NCI-H345 treated with DMSO at 0.1 percent for 48 hours (cell line): ENCODE measurements at regions not wholly inside any gene's neighbourhood (a gene's known extent, or its start where the extent isn't known, plus 50 kb on each side); places are given as distances from the start of the nearest gene placed in this dataset.

Experiments used
- DNase-seq: peaks from one replicate; lab custom pipeline; 2025; ENCODE audit not compliant: unreplicated experiment; lab: John Stamatoyannopoulos, UW

GRCh38 chr1:104921525-104921924, 1171.8 kb downstream of the AMY1C start:
- DNase-seq, result no peak

DNA sequence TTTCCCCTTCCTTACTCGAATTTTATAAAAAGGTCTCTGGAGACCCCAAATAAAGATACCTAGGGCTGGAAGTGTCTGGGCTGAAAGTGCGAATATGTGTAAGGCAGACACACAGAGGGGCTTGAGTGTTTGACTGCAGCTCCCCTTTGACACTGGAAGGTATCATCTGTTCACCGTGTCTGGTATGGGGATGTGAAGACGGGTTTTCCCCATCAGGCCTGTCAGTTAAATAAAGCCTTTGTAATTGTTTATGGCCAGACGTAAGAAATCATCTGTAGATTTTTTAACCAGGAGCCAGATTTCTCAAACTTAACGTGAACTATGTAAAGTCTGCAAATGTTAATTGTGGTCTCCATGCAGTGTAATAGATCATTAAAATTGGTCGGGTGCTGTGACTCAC, 1173.4 kb downstream of the AMY1C start:
- DNase-seq, result no peak

- no peak for DNase-seq
These were observed 1179.6 kb downstream of the AMY1C start for GRCh38 chr1:104929280-104929679.

- no peak for DNase-seq
These were observed 1182.6 kb downstream of the AMY1C start for GRCh38 chr1:104932030-104932915.

DNA sequence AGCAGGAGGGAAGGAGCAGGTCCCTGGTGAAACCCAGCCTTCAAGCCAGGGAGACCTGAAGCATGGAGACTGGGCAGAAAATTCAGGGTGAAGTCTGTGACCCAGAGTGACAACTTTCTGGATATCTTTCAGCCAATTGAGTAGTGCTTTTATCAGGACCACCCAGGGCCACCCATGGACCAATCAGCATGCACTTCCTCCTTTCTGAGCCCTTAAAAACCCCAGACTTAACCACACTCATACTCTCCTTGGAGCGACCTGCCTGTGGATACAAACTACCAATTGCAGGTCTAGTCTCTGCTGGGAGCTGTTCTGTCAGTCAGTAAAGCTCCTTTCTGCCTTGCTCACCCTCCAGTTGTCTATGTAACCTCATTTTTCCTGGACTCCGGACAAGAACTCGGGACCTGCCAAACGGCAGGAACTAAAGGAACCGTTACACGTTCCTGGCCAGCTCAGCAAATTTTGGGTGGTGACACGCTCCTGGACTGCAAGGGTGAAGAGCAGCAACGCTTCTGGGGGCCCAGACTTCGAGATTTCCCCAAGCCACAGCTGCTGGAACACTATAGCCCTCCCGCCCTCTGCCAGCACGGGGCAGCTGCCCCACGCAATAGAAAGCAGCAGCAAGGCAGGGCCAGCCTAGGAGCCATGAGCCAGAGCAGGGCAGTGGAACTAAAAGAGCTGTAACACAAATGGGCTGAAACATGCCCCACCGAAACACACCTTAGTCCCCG, 1183.4 kb downstream of the AMY1C start:
- DNase-seq, result no peak

- no peak for DNase-seq
These were observed 1184.1 kb downstream of the AMY1C start for GRCh38 chr1:104933846-104934245.

- no peak for DNase-seq
These were observed 1195.7 kb downstream of the AMY1C start for GRCh38 chr1:104945406-104945805.

GRCh38 chr1:104946558-104947210, 1197.0 kb downstream of the AMY1C start:
- no peak for DNase-seq

GRCh38 chr1:104953555-104953954, 1203.9 kb downstream of the AMY1C start:
- DNase-seq, result no peak

DNA sequence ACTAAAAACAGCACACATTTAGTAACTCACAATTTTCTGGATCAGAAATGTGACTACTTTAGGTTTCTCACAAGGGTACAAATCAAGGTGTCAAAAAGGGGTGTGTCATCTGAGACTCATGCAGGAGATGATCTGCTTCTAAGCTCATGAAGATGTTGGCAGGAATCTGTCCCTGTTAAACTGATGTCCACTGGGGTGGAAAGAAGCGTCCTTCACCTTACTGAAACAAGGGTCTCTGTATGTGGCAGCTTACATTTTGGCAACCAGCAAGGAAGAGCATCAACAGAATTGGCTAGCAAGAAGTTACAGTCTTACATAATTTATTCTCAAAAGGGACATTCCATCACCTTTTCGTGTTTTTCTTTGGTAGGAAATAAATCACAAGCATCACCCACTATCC, 1223.8 kb downstream of the AMY1C start:
- no peak for DNase-seq

DNA sequence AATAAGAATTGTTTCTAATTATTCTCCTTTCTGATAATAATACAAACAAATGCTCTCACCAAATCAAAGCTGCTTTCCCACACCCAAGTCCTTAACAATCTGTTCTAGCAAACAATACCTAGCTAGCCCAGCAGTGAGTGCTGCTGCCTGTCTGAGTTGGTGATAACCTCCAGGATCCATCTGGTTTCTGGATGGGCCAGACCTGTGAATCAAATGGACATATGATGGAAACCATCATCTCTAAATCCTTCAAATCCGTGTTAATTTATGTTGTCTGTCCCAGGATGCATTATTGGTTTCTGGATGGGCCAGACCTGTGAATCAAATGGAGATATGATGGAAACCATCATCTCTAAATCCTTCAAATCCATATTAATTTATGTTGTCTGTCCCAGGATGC, 1230.0 kb downstream of the AMY1C start:
- DNase-seq, result no peak

DNA sequence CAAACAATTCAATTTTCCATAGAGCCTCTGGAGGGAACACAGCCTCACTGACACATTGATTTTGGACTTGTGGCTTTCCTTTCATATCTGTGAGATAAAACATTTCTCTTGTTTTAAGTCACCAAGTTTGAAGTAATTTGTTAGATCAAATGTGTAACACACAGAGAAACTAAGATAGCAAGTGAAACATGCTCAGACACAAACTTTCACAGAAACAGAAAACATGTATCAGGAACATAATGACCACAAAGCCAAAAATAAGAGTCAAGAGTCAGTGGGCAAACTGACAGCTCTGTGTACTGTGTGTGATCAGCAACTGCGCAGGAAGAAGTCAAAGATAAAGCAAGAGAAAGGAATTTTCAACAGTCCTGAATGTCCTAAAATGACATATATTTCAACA, 1237.5 kb downstream of the AMY1C start:
- DNase-seq, result no peak

GRCh38 chr1:104989012-104989411, 1239.3 kb downstream of the AMY1C start:
- DNase-seq, result no peak

DNA sequence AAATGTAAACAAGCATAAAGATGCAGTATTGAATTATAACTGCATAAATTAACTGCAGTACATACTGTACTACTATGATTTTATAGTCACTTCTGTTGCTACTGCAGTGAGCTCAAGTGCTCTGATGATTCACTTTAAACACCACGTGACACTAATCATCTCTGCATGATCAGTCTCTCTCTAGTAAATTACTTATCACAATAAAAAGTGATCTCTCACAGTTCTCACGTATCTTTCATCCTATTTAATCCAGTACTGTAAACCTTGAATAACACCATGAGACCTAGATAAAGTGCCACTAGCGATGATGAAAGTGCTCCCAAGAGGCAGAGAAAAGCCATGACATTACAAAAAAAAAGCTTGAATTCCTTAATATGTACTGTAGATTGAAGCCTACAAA, 1242.0 kb downstream of the AMY1C start:
- DNase-seq, result peak; percentile 80

DNA sequence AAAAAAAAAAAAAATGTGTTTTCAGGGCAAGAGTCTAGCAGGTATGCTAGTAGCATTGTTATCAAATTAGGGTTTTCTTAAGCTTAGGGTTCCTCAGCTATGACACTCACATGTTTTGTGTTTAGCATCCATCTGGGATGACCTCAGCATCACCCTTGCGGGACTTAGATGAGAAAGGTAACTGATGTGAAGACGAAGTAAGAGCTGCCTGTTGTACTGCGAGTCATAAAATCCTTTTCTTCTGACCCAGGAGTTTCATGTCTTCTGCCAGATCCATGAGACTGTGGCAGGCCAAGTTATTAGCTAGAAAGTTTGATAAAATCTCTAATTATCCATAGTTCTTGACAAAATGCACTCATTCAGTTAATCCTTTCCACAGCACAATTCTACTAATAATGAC, 1251.1 kb downstream of the AMY1C start:
- no peak for DNase-seq

- no peak for DNase-seq
These were observed 1254.8 kb downstream of the AMY1C start for GRCh38 chr1:105004515-105004914.

GRCh38 chr1:105005594-105006195, 1256.0 kb downstream of the AMY1C start:
- DNase-seq, result no peak

GRCh38 chr1:105017587-105017986, 1267.9 kb downstream of the AMY1C start:
- DNase-seq, result no peak

GRCh38 chr1:105023719-105024118, 1274.0 kb downstream of the AMY1C start:
- DNase-seq, result no peak

DNA sequence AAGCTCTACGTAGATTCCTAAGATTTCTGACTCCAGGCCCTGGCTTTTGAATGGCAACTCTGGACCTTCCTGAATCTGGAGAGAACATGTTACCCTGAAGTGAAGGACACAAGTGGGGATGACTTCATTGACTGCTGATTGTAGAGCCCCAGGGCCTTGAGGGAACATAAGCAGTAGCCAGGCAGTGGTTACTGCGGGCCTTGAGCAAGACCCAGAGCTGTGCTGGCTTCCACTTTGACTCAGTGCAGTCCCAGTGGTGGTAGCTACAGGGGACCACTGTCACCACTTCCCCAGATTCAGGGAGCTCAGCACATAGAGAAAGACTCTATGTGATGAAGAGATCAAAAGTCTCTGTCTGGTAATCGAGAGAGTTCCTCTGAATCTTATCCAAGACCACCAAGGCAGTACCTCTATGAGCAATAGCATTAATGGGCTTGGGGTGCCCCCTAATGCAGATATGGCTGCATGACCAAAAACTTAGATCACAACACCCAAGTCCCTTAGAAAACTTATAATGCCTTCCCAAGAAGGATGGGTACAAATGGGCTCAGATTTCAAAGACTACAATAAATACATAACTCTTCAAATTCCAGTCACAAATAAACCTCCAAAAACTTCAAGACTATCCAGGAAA, 1278.3 kb downstream of the AMY1C start:
- DNase-seq, result no peak

- no peak for DNase-seq
These were observed 1322.7 kb downstream of the AMY1C start for GRCh38 chr1:105072446-105072845.
